HG02623 (cell line): ENCODE measurements at regions not wholly inside any gene's neighbourhood (a gene's known extent, or its start where the extent isn't known, plus 50 kb on each side); places are given as distances from the start of the nearest gene placed in this dataset.
"Not testable (repeated sequence)": the region's sequence is repeated elsewhere in the genome, so short reads cannot be mapped to it uniquely, and the experiment has no call there.

Experiments
- ATAC-seq: cut with Tn5 transposase; IDR thresholded peaks from one replicate; pipeline ENCODE4 v1.9.1; 2021; ENCODE audit warnings: moderate library complexity; ENCODE audit not compliant: unreplicated experiment

- not testable (repeated sequence) for ATAC-seq
Measured at GRCh38 chr6:156421301-156421700, 355.9 kb upstream of the ARID1B start.

GRCh38 chr6:156420172-156420993 is 356.8 kb upstream of the ARID1B start:
- ATAC-seq = no peak

GRCh38 chr6:156419594-156419993 is 357.6 kb upstream of the ARID1B start:
- no peak for ATAC-seq

- no peak for ATAC-seq
Measured at GRCh38 chr6:156418253-156418652, 358.9 kb upstream of the ARID1B start.

GRCh38 chr6:156416391-156416790 is 360.8 kb upstream of the ARID1B start:
- no peak for ATAC-seq

GRCh38 chr6:156413154-156413553 is 364.0 kb upstream of the ARID1B start:
- no peak for ATAC-seq

- no peak for ATAC-seq
Measured at GRCh38 chr6:156410649-156411048, 366.5 kb upstream of the ARID1B start.

- ATAC-seq = no peak
Measured at GRCh38 chr6:156408655-156409054, 368.5 kb upstream of the ARID1B start.

GRCh38 chr6:156407334-156407733 is 369.8 kb upstream of the ARID1B start:
- no peak for ATAC-seq

- no peak for ATAC-seq
Measured at GRCh38 chr6:156406688-156407087, 370.5 kb upstream of the ARID1B start.

- no peak for ATAC-seq
Measured at GRCh38 chr6:156406099-156406498, 371.1 kb upstream of the ARID1B start.

- ATAC-seq = no peak
Measured at GRCh38 chr6:156402628-156403027, 374.6 kb upstream of the ARID1B start.

GRCh38 chr6:156402227-156402626 is 375.0 kb upstream of the ARID1B start:
- ATAC-seq = no peak

GRCh38 chr6:156400487-156400886 is 376.7 kb upstream of the ARID1B start:
- no peak for ATAC-seq

- no peak for ATAC-seq
Measured at GRCh38 chr6:156398966-156399365, 378.2 kb upstream of the ARID1B start.

GRCh38 chr6:156398371-156398770 is 378.8 kb upstream of the ARID1B start:
- ATAC-seq = no peak

- ATAC-seq = no peak
Measured at GRCh38 chr6:156396791-156397418, 380.3 kb upstream of the ARID1B start.

- peak; percentile 50 for ATAC-seq
Measured at GRCh38 chr6:156396068-156396771, 381.0 kb upstream of the ARID1B start.

GRCh38 chr6:156395276-156395675 is 381.9 kb upstream of the ARID1B start:
- ATAC-seq = peak; percentile 55

GRCh38 chr6:156392648-156393047 is 384.5 kb upstream of the ARID1B start:
- ATAC-seq = no peak

- no peak for ATAC-seq
Measured at GRCh38 chr6:156391977-156392376, 385.2 kb upstream of the ARID1B start.
